ENCODE measurements at regions not wholly inside any gene's neighbourhood (a gene's known extent, or its start where the extent isn't known, plus 50 kb on each side); places are given as distances from the start of the nearest gene placed in this dataset.
"Not testable (repeated sequence)": the region's sequence is repeated elsewhere in the genome, so short reads cannot be mapped to it uniquely, and the experiment has no call there.

DNA sequence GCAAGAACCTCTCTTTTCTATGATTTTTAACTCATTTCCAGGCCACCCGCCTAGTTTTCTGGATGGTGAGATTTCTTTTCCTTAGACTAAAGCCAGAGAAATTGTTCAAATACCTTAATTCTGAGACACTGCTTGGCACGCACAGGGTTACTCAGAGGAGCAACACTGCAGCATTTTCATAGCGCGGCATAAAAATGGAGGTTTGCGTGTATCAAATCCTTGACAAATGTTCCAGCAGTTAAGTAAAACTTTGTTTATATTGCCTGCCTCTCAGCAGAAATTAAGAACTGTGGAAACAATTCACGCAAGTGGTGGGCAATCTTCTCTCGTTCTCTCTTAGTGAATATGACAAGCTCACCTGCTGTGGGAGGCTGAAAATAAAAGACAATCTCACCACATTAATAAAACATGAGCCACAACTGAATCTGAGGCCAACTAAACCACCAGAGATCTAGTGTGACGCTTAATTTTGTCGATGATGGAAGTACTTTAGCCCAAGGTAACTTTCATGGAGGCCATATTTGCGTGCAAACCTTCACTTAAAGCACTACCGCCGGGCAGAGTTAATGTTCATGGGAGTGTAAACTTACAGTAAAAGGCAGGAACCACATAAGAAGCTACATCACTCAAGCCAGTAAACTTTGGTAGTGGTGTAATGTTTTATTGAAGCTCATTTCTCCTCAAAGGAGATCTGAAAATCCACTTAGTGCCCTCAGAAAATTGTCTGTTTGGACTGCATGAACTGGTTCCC lies 894.8 kb upstream of the EPHA5 start:
- Histone ChIP-seq H3K27me3 (ENCODE audit: control insufficient read depth, low read length) (no peaks in the 10 kb centered on the region), H3F3A (ENCODE audit: control insufficient read depth, insufficient read depth) (no peaks in the 10 kb centered on the region), H3K27ac (ENCODE audit: low read depth, low read length) (no peak overlapping the region), H3K79me2 (ENCODE audit: control insufficient read depth, low read length) (no peaks in the 10 kb centered on the region), H3K4me2 (ENCODE audit: low read length) (no peak overlapping the region), H3K9me3 (ENCODE audit: control insufficient read depth, insufficient read depth, low read length) (no peaks in the 10 kb centered on the region), H3K4me1 (ENCODE audit: control insufficient read depth, low read length) (no peaks in the 10 kb centered on the region), H4K20me1 (ENCODE audit: control insufficient read depth, insufficient read depth, low read depth, low read length) (no peaks in the 10 kb centered on the region), H3K36me3 (ENCODE audit: control insufficient read depth, low read length) (no peaks in the 10 kb centered on the region), H3K9me2 (replicated peaks; ENCODE audit: control insufficient read depth, low read length) (no peaks in the 10 kb centered on the region), H3K4me3 (ENCODE audit: low read length) (no peak overlapping the region)
- TF ChIP-seq, protein P1, sequence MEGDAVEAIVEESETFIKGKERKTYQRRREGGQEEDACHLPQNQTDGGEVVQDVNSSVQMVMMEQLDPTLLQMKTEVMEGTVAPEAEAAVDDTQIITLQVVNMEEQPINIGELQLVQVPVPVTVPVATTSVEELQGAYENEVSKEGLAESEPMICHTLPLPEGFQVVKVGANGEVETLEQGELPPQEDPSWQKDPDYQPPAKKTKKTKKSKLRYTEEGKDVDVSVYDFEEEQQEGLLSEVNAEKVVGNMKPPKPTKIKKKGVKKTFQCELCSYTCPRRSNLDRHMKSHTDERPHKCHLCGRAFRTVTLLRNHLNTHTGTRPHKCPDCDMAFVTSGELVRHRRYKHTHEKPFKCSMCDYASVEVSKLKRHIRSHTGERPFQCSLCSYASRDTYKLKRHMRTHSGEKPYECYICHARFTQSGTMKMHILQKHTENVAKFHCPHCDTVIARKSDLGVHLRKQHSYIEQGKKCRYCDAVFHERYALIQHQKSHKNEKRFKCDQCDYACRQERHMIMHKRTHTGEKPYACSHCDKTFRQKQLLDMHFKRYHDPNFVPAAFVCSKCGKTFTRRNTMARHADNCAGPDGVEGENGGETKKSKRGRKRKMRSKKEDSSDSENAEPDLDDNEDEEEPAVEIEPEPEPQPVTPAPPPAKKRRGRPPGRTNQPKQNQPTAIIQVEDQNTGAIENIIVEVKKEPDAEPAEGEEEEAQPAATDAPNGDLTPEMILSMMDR (IDR thresholded peaks at IDR 0.05; ENCODE audit: low read depth, low read length, poor library complexity, severe bottlenecking): no peak
- no peak for TF ChIP-seq EZH2phosphoT487 (IDR thresholded peaks at IDR 0.05; ENCODE audit: borderline replicate concordance, low read length)

DNA sequence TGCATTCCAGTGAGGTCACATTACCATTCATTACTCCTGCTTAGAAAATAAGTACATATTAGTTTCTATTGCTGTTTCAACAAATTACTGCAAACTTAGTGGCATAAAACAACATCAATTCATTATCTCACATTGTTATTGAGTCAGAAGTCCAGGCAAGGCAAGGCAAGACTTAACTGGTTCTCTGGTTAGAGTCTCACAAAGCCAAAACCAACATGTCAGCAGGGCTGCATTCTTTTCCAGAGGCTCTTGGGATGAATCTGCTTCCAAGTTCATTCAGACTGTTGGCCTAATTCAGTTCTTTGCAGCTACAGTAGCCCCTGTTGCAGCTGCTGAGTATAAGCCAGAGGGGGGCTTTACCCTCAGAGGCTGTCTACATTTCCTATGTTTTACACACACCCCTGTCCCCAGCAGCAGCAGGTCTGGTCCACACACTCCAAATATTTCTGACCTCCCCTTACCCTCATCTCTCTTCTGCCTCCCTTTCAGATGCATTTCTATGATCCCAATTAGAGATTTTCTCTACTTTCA lies 892.1 kb upstream of the EPHA5 start:
- no peaks in the 10 kb centered on the region for H4K20me1 ChIP-seq (ENCODE audit: control insufficient read depth, insufficient read depth, low read depth, low read length)
- no peaks in the 10 kb centered on the region for H3K36me3 ChIP-seq (ENCODE audit: control insufficient read depth, low read length)
- H3K79me2 ChIP-seq (ENCODE audit: control insufficient read depth, low read length): no peaks in the 10 kb centered on the region
- no peak for TF ChIP-seq EZH2phosphoT487 (IDR thresholded peaks at IDR 0.05; ENCODE audit: borderline replicate concordance, low read length)
- TF ChIP-seq, protein P1 (IDR thresholded peaks at IDR 0.05; ENCODE audit: low read depth, low read length, poor library complexity, severe bottlenecking): no peak
- H3K27me3 ChIP-seq (ENCODE audit: control insufficient read depth, low read length): no peaks in the 10 kb centered on the region
- no peak overlapping the region for H3K4me2 ChIP-seq (ENCODE audit: low read length)
- no peaks in the 10 kb centered on the region for H3F3A ChIP-seq (ENCODE audit: control insufficient read depth, insufficient read depth)
- H3K4me1 ChIP-seq (ENCODE audit: control insufficient read depth, low read length): no peaks in the 10 kb centered on the region
- no peaks in the 10 kb centered on the region for H3K9me3 ChIP-seq (ENCODE audit: control insufficient read depth, insufficient read depth, low read length)
- H3K27ac ChIP-seq (ENCODE audit: low read depth, low read length): no peak overlapping the region
- no peaks in the 10 kb centered on the region for H3K9me2 ChIP-seq (replicated peaks; ENCODE audit: control insufficient read depth, low read length)
- H3K4me3 ChIP-seq (ENCODE audit: low read length): no peak overlapping the region

DNA sequence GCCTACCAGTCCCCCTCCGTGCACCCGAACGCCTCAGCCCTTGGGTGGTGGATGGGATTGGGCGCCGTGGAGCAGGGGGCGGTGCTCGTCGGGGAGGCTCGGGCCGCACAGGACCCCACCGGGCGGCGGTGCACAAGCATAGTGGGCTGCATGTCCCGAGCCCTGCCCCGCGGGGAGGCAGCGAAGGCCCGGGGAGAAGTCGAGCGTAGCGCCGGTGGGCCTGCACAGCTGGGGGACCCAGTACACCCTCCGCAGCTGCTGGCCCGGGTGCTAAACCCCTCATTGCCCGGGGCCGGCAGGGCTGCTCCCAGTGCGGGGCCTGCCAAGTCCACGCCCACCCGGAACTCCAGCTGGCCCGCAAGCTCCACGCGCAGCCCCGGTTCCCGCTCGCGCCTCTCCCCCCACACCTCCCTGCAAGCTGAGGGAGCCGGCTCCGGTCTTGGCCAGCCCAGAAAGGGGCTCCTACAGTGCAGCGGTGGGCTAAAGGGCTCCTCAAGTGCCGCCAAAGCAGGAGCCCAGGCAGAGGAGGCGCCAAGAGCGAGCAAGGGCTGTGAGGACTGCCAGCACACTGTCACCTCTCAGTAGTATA lies 891.3 kb upstream of the EPHA5 start:
- not testable (repeated sequence) for H3K4me2 ChIP-seq (ENCODE audit: low read length); H4K20me1 ChIP-seq (ENCODE audit: control insufficient read depth, insufficient read depth, low read depth, low read length); H3K4me3 ChIP-seq (ENCODE audit: low read length); H3K79me2 ChIP-seq (ENCODE audit: control insufficient read depth, low read length); H3K9me2 ChIP-seq (replicated peaks; ENCODE audit: control insufficient read depth, low read length); H3K27me3 ChIP-seq (ENCODE audit: control insufficient read depth, low read length); H3K36me3 ChIP-seq (ENCODE audit: control insufficient read depth, low read length); H3K27ac ChIP-seq (ENCODE audit: low read depth, low read length); H3F3A ChIP-seq (ENCODE audit: control insufficient read depth, insufficient read depth); H3K4me1 ChIP-seq (ENCODE audit: control insufficient read depth, low read length); H3K9me3 ChIP-seq (ENCODE audit: control insufficient read depth, insufficient read depth, low read length)

DNA sequence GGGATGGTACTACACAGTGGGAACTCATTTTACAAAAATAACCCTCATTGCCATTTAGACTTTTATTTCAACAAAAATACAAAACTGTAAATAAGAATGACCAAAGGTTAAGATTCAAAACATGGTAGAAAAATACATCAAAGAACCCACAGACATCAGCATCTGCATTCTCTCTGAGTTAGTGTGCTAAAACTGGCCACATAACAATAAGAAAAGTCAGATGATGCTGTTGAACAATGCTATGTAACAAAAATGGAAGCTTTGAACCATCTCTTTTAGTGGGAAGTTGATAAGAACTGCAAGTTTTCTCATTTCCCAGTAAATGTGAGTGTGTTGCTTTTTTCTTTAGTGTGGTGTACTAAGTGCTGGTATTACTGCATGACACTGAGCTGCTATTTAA lies 888.4 kb upstream of the EPHA5 start:
- no peaks in the 10 kb centered on the region for H3K9me2 ChIP-seq (replicated peaks; ENCODE audit: control insufficient read depth, low read length)
- H3K4me3 ChIP-seq (ENCODE audit: low read length): no peak overlapping the region
- H3K79me2 ChIP-seq (ENCODE audit: control insufficient read depth, low read length): no peaks in the 10 kb centered on the region
- H3K9me3 ChIP-seq (ENCODE audit: control insufficient read depth, insufficient read depth, low read length): no peaks in the 10 kb centered on the region
- no peak for TF ChIP-seq EZH2phosphoT487 (IDR thresholded peaks at IDR 0.05; ENCODE audit: borderline replicate concordance, low read length)
- TF ChIP-seq, protein P1 (IDR thresholded peaks at IDR 0.05; ENCODE audit: low read depth, low read length, poor library complexity, severe bottlenecking): no peak
- H3K4me2 ChIP-seq (ENCODE audit: low read length): no peak overlapping the region
- H3K27me3 ChIP-seq (ENCODE audit: control insufficient read depth, low read length): no peaks in the 10 kb centered on the region
- H4K20me1 ChIP-seq (ENCODE audit: control insufficient read depth, insufficient read depth, low read depth, low read length): no peaks in the 10 kb centered on the region
- no peak overlapping the region for H3K27ac ChIP-seq (ENCODE audit: low read depth, low read length)
- no peaks in the 10 kb centered on the region for H3K36me3 ChIP-seq (ENCODE audit: control insufficient read depth, low read length)
- H3K4me1 ChIP-seq (ENCODE audit: control insufficient read depth, low read length): no peaks in the 10 kb centered on the region
- no peaks in the 10 kb centered on the region for H3F3A ChIP-seq (ENCODE audit: control insufficient read depth, insufficient read depth)
